ENCODE measurements at regions not wholly inside any gene's neighbourhood (a gene's known extent, or its start where the extent isn't known, plus 50 kb on each side); places are given as distances from the start of the nearest gene placed in this dataset.

- no peak overlapping the region for H3K27ac ChIP-seq
- H3K4me1 ChIP-seq (replicated peaks): no peaks in the 10 kb centered on the region
- no peak for DNase-seq (ENCODE audit: low read depth in 1 of 2, low spot score in 2 of 2)
- no peaks in the 10 kb centered on the region for H3K9me3 ChIP-seq (replicated peaks)
- no peaks in the 10 kb centered on the region for H3K36me3 ChIP-seq
- H3K4me3 ChIP-seq: no peak overlapping the region
- no peaks in the 10 kb centered on the region for H3K27me3 ChIP-seq (replicated peaks)
These were observed 186.9 kb upstream of the CNTN1 start for GRCh38 chr12:40505327-40505726.

- H3K4me3 ChIP-seq: no peak overlapping the region
- DNase-seq (ENCODE audit: low read depth in 1 of 2, low spot score in 2 of 2): no peak
- H3K27me3 ChIP-seq (replicated peaks): no peaks in the 10 kb centered on the region
- no peak overlapping the region for H3K27ac ChIP-seq
- no peaks in the 10 kb centered on the region for H3K36me3 ChIP-seq
- no peaks in the 10 kb centered on the region for H3K4me1 ChIP-seq (replicated peaks)
- H3K9me3 ChIP-seq (replicated peaks): no peaks in the 10 kb centered on the region
These were observed 183.8 kb upstream of the CNTN1 start for GRCh38 chr12:40508421-40508820.

GRCh38 chr12:40511341-40511740 is 180.9 kb upstream of the CNTN1 start:
- H3K4me1 ChIP-seq (replicated peaks): no peaks in the 10 kb centered on the region
- no peak overlapping the region for H3K4me3 ChIP-seq
- no peak overlapping the region for H3K27ac ChIP-seq
- DNase-seq (ENCODE audit: low read depth in 1 of 2, low spot score in 2 of 2): no peak
- no peaks in the 10 kb centered on the region for H3K36me3 ChIP-seq
- H3K9me3 ChIP-seq (replicated peaks): no peaks in the 10 kb centered on the region
- H3K27me3 ChIP-seq (replicated peaks): no peaks in the 10 kb centered on the region

- Histone ChIP-seq H3K36me3 (no peaks in the 10 kb centered on the region), H3K4me3 (no peak overlapping the region), H3K27ac (no peak overlapping the region), H3K9me3 (replicated peaks) (no peaks in the 10 kb centered on the region), H3K27me3 (replicated peaks) (no peaks in the 10 kb centered on the region), H3K4me1 (replicated peaks) (no peaks in the 10 kb centered on the region)
- no peak for DNase-seq (ENCODE audit: low read depth in 1 of 2, low spot score in 2 of 2)
These were observed 177.0 kb upstream of the CNTN1 start for GRCh38 chr12:40515041-40515816.

- H3K27me3 ChIP-seq (replicated peaks): no peaks in the 10 kb centered on the region
- no peak for DNase-seq (ENCODE audit: low read depth in 1 of 2, low spot score in 2 of 2)
- H3K27ac ChIP-seq: no peak overlapping the region
- H3K4me1 ChIP-seq (replicated peaks): no peaks in the 10 kb centered on the region
- H3K4me3 ChIP-seq: no peak overlapping the region
- no peaks in the 10 kb centered on the region for H3K36me3 ChIP-seq
- H3K9me3 ChIP-seq (replicated peaks): no peaks in the 10 kb centered on the region; the same call in 1 of the 2 replicates
These were observed 169.4 kb upstream of the CNTN1 start for GRCh38 chr12:40522837-40523236.

GRCh38 chr12:40525054-40525453 is 167.2 kb upstream of the CNTN1 start:
- no peak for DNase-seq (ENCODE audit: low read depth in 1 of 2, low spot score in 2 of 2)
- Histone ChIP-seq H3K4me3 (no peak overlapping the region), H3K27ac (no peak overlapping the region), H3K27me3 (replicated peaks) (no peaks in the 10 kb centered on the region), H3K36me3 (no peaks in the 10 kb centered on the region), H3K9me3 (replicated peaks) (no peaks in the 10 kb centered on the region; the same call in 1 of the 2 replicates), H3K4me1 (replicated peaks) (no peaks in the 10 kb centered on the region)

GRCh38 chr12:40534828-40535227 is 157.4 kb upstream of the CNTN1 start:
- DNase-seq (ENCODE audit: low read depth in 1 of 2, low spot score in 2 of 2): no peak
- Histone ChIP-seq H3K27me3 (replicated peaks) (no peaks in the 10 kb centered on the region), H3K4me3 (no peak overlapping the region), H3K27ac (no peak overlapping the region), H3K9me3 (replicated peaks) (no peaks in the 10 kb centered on the region), H3K4me1 (replicated peaks) (no peaks in the 10 kb centered on the region), H3K36me3 (no peaks in the 10 kb centered on the region)

- H3K4me3 ChIP-seq: no peak overlapping the region
- no peaks in the 10 kb centered on the region for H3K4me1 ChIP-seq (replicated peaks)
- DNase-seq (ENCODE audit: low read depth in 1 of 2, low spot score in 2 of 2): no peak
- no peaks in the 10 kb centered on the region for H3K36me3 ChIP-seq
- no peaks in the 10 kb centered on the region for H3K27me3 ChIP-seq (replicated peaks)
- no peaks in the 10 kb centered on the region for H3K9me3 ChIP-seq (replicated peaks)
- H3K27ac ChIP-seq: no peak overlapping the region
These were observed 140.8 kb upstream of the CNTN1 start for GRCh38 chr12:40551466-40551865.

- DNase-seq (ENCODE audit: low read depth in 1 of 2, low spot score in 2 of 2): no peak
- Histone ChIP-seq H3K4me3 (no peak overlapping the region), H3K9me3 (replicated peaks) (no peaks in the 10 kb centered on the region), H3K4me1 (replicated peaks) (no peaks in the 10 kb centered on the region), H3K36me3 (no peaks in the 10 kb centered on the region), H3K27ac (no peak overlapping the region), H3K27me3 (replicated peaks) (no peaks in the 10 kb centered on the region)
These were observed 139.4 kb upstream of the CNTN1 start for GRCh38 chr12:40552868-40553267.

- no peak for DNase-seq (ENCODE audit: low read depth in 1 of 2, low spot score in 2 of 2)
- H3K4me3 ChIP-seq: no peak overlapping the region
- H3K9me3 ChIP-seq (replicated peaks): no peaks in the 10 kb centered on the region
These were observed 134.3 kb upstream of the CNTN1 start for GRCh38 chr12:40557980-40558379.

GRCh38 chr12:40559865-40560264 is 132.4 kb upstream of the CNTN1 start:
- Histone ChIP-seq H3K4me3 (no peak overlapping the region), H3K36me3 (no peaks in the 10 kb centered on the region), H3K9me3 (replicated peaks) (no peaks in the 10 kb centered on the region), H3K27ac (no peak overlapping the region), H3K4me1 (replicated peaks) (no peaks in the 10 kb centered on the region), H3K27me3 (replicated peaks) (no peaks in the 10 kb centered on the region)
- DNase-seq (ENCODE audit: low read depth in 1 of 2, low spot score in 2 of 2): no peak

More at GRCh38 chr12:40557980-40558379, 134.3 kb upstream of the CNTN1 start:
- Histone ChIP-seq H3K4me1 (replicated peaks) (no peaks in the 10 kb centered on the region), H3K36me3 (no peaks in the 10 kb centered on the region), H3K27ac (no peak overlapping the region), H3K27me3 (replicated peaks) (no peaks in the 10 kb centered on the region)

- Histone ChIP-seq H3K36me3 (no peaks in the 10 kb centered on the region), H3K27me3 (replicated peaks) (no peaks in the 10 kb centered on the region), H3K27ac (no peak overlapping the region), H3K4me1 (replicated peaks) (no peaks in the 10 kb centered on the region), H3K9me3 (replicated peaks) (no peaks in the 10 kb centered on the region), H3K4me3 (no peak overlapping the region)
- no peak for DNase-seq (ENCODE audit: low read depth in 1 of 2, low spot score in 2 of 2)
These were observed 131.4 kb upstream of the CNTN1 start for GRCh38 chr12:40560848-40561247.

- Histone ChIP-seq H3K4me1 (replicated peaks) (no peaks in the 10 kb centered on the region), H3K27ac (no peak overlapping the region), H3K4me3 (no peak overlapping the region), H3K27me3 (replicated peaks) (no peaks in the 10 kb centered on the region), H3K9me3 (replicated peaks) (no peaks in the 10 kb centered on the region), H3K36me3 (no peaks in the 10 kb centered on the region)
- DNase-seq (ENCODE audit: low read depth in 1 of 2, low spot score in 2 of 2): no peak
These were observed 130.8 kb upstream of the CNTN1 start for GRCh38 chr12:40561395-40561966.

GRCh38 chr12:40565029-40565633 is 127.1 kb upstream of the CNTN1 start:
- H3K4me1 ChIP-seq (replicated peaks): no peaks in the 10 kb centered on the region
- H3K4me3 ChIP-seq: no peak overlapping the region
- no peaks in the 10 kb centered on the region for H3K27me3 ChIP-seq (replicated peaks)
- no peak overlapping the region for H3K27ac ChIP-seq
- H3K36me3 ChIP-seq: no peaks in the 10 kb centered on the region
- no peak for DNase-seq (ENCODE audit: low read depth in 1 of 2, low spot score in 2 of 2)
- H3K9me3 ChIP-seq (replicated peaks): no peaks in the 10 kb centered on the region

Data from SJSA1 (cell line).